Small intestine (tissue), 7 donors: ENCODE measurements at regions not wholly inside any gene's neighbourhood (a gene's known extent, or its start where the extent isn't known, plus 50 kb on each side); places are given as distances from the start of the nearest gene placed in this dataset.
A peak's percentile ranks its signal among the peaks of the same experiment; 100 is the strongest.

Experiments used
- DNase-seq, 2 donors: peaks; one replicate each; pipeline versions ENCODE4 v3.0.0 to v3.0.0-alpha.2; 2013
- FAIRE-seq: peaks from 2 replicates; lab custom pipeline; 2012; peaks lifted over from hg19 to GRCh38; lab: Jason Lieb, UNC
- H3K27ac ChIP-seq, 3 donors: one replicate each; pipeline ENCODE4 v1.5.1; 2013; ENCODE audit warnings: low read length in 2 of 3, mild to moderate bottlenecking in 2 of 3, control low read depth in 1 of 3, inconsistent platforms in 1 of 3, low read depth in 1 of 3, moderate library complexity in 1 of 3
- H3K27me3 ChIP-seq, 3 donors: one replicate each; pipeline ENCODE4 v1.6.1; 2013; ENCODE audit warnings: low read length in 3 of 3, inconsistent platforms in 1 of 3; ENCODE audit not compliant: control insufficient read depth in 3 of 3, insufficient read depth in 3 of 3
- H3K36me3 ChIP-seq, 3 donors: one replicate each; pipeline ENCODE4 v1.6.1; 2013; ENCODE audit warnings: low read length in 3 of 3, inconsistent platforms in 1 of 3, low read depth in 1 of 3, mild to moderate bottlenecking in 1 of 3, moderate library complexity in 1 of 3; ENCODE audit not compliant: control insufficient read depth in 3 of 3, insufficient read depth in 2 of 3
- H3K4me1 ChIP-seq, 3 donors: one replicate each; pipeline ENCODE4 v1.6.1; 2013; ENCODE audit warnings: low read length in 2 of 3, inconsistent platforms in 1 of 3, low read depth in 1 of 3, mild to moderate bottlenecking in 1 of 3, moderate library complexity in 1 of 3; ENCODE audit not compliant: control insufficient read depth in 3 of 3, insufficient read depth in 2 of 3
- H3K4me3 ChIP-seq, 3 donors: one replicate each; pipeline ENCODE4 v1.5.1; 2013; ENCODE audit warnings: low read length in 3 of 3, control low read depth in 1 of 3, inconsistent platforms in 1 of 3, low read depth in 1 of 3, mild to moderate bottlenecking in 1 of 3, moderate library complexity in 1 of 3
- H3K9me3 ChIP-seq, 2 donors: one replicate each; pipeline ENCODE4 v1.6.1; 2013; ENCODE audit warnings: low read depth in 1 of 2, low read length in 1 of 2; ENCODE audit not compliant: control insufficient read depth in 2 of 2, insufficient read depth in 1 of 2
- WGBS, 3 donors: extraction: QIAGEN DNeasy Blood & Tissue Kit; methylation state at CpG; one replicate each; pipeline ENCODE4 v1.1.7; 2013; 5-methylcytosine and 5-hydroxymethylcytosine counted together
- donor health status: healthy with polysubstance abuse.
- donor health status: control.
- donor health status: control.
- donor health status: Bipolar disorder and iron deficiency.
- donor health status: healthy.

GRCh38 chr1:98059620-98060019 lies 138.8 kb upstream of the DPYD start:
- Histone ChIP-seq H3K27ac (no peak overlapping the region), H3K4me3 (no peak overlapping the region), H3K36me3 (no peaks in the 10 kb centered on the region), H3K4me1 (no peaks in the 10 kb centered on the region), H3K9me3 (no peaks in the 10 kb centered on the region), H3K27me3 (peaks cover 0 to 8% (median 0%) of the 10 kb centered on the region in 3 donors)
- FAIRE-seq (no peak), DNase-seq (no peak)
- WGBS, 3 donors, result 59 to 73% (median 67%) methylated on average over 1 of the region's 1 CpG

GRCh38 chr1:98058676-98059075 lies 137.8 kb upstream of the DPYD start:
- H3K27ac ChIP-seq, result no peak overlapping the region
- no peak for FAIRE-seq
- no peaks in the 10 kb centered on the region for H3K9me3 ChIP-seq
- peaks cover 0 to 17% (median 3%) of the 10 kb centered on the region in 3 donors for H3K27me3 ChIP-seq
- no peaks in the 10 kb centered on the region for H3K36me3 ChIP-seq
- no peak overlapping the region for H3K4me3 ChIP-seq
- H3K4me1 ChIP-seq, result no peaks in the 10 kb centered on the region
- DNase-seq, result no peak
- WGBS, 3 donors, result 48 to 68% (median 53%) methylated on average over 2 of the region's 2 CpGs

- Histone ChIP-seq H3K4me3 (no peak overlapping the region), H3K27me3 (peaks cover 3 to 26% (median 3%) of the 10 kb centered on the region in 3 donors), H3K4me1 (peaks cover 0 to 6% (median 0%) of the 10 kb centered on the region in 3 donors), H3K9me3 (no peaks in the 10 kb centered on the region), H3K36me3 (no peaks in the 10 kb centered on the region), H3K27ac (no peak overlapping the region)
- 83 to 88% (median 87%) methylated on average over 2 of the region's 2 CpGs for WGBS, 3 donors
- no peak for DNase-seq
- FAIRE-seq, result no peak
Observed at GRCh38 chr1:98057236-98057910, 136.5 kb upstream of the DPYD start.

GRCh38 chr1:98056781-98057180 lies 135.9 kb upstream of the DPYD start:
- peaks cover 0 to 6% (median 0%) of the 10 kb centered on the region in 3 donors for H3K4me1 ChIP-seq
- 69 to 76% (median 72%) methylated on average over 3 of the region's 3 CpGs for WGBS, 3 donors
- FAIRE-seq, result no peak

GRCh38 chr1:98055457-98055856 lies 134.6 kb upstream of the DPYD start:
- Histone ChIP-seq H3K27me3 (peaks cover 3 to 27% (median 3%) of the 10 kb centered on the region in 3 donors), H3K9me3 (no peaks in the 10 kb centered on the region), H3K36me3 (no peaks in the 10 kb centered on the region), H3K4me1 (peaks cover 0 to 6% (median 0%) of the 10 kb centered on the region in 3 donors), H3K27ac (no peak overlapping the region), H3K4me3 (no peak overlapping the region)
- WGBS, 3 donors, result 61 to 81% (median 67%) methylated on average over 7 of the region's 7 CpGs
- no peak for FAIRE-seq
- no peak for DNase-seq

More at GRCh38 chr1:98056781-98057180, 135.9 kb upstream of the DPYD start:
- H3K4me3 ChIP-seq, result no peak overlapping the region
- no peaks in the 10 kb centered on the region for H3K36me3 ChIP-seq
- peaks cover 3 to 26% (median 3%) of the 10 kb centered on the region in 3 donors for H3K27me3 ChIP-seq
- DNase-seq, result no peak
- no peaks in the 10 kb centered on the region for H3K9me3 ChIP-seq
- no peak overlapping the region for H3K27ac ChIP-seq

- WGBS, 3 donors, result 61 to 64% (median 63%) methylated on average over 4 of the region's 4 CpGs
- DNase-seq (no peak), FAIRE-seq (no peak)
- H3K36me3 ChIP-seq, result no peaks in the 10 kb centered on the region
- H3K4me3 ChIP-seq, result no peak overlapping the region
- peaks cover 0 to 6% (median 0%) of the 10 kb centered on the region in 3 donors for H3K4me1 ChIP-seq
- H3K27ac ChIP-seq, result no peak overlapping the region
- H3K27me3 ChIP-seq, result peaks cover 3 to 32% (median 3%) of the 10 kb centered on the region in 3 donors
- no peaks in the 10 kb centered on the region for H3K9me3 ChIP-seq
Observed at GRCh38 chr1:98054786-98055185, 134.0 kb upstream of the DPYD start.

- FAIRE-seq (no peak), DNase-seq (no peak)
- Histone ChIP-seq H3K4me1 (peaks cover 0 to 6% (median 0%) of the 10 kb centered on the region in 3 donors), H3K36me3 (no peaks in the 10 kb centered on the region), H3K4me3 (peak overlapping the region in 1 of 3 donors; percentile 60), H3K9me3 (no peaks in the 10 kb centered on the region), H3K27ac (no peak overlapping the region), H3K27me3 (peaks cover 3 to 36% (median 7%) of the 10 kb centered on the region in 3 donors)
- WGBS, 3 donors, result 16 to 20% (median 16%) methylated on average over 11 of the region's 11 CpGs
Observed at GRCh38 chr1:98054367-98054701, 133.5 kb upstream of the DPYD start.

GRCh38 chr1:98053471-98054366 lies 132.9 kb upstream of the DPYD start:
- Histone ChIP-seq H3K4me3 (peak overlapping the region; percentile 21 to 60 (median 48)), H3K4me1 (peaks cover 0 to 6% (median 0%) of the 10 kb centered on the region in 3 donors), H3K27ac (no peak overlapping the region), H3K9me3 (no peaks in the 10 kb centered on the region), H3K27me3 (peaks cover 3 to 42% (median 9%) of the 10 kb centered on the region in 3 donors), H3K36me3 (no peaks in the 10 kb centered on the region)
- WGBS, 3 donors, result 2 to 3% (median 3%) methylated on average over 73 to 81 of the region's 81 CpGs
- DNase-seq (peak; percentile 55 to 79), FAIRE-seq (no peak)
